GM19023 (cell line): ENCODE measurements at regions not wholly inside any gene's neighbourhood (a gene's known extent, or its start where the extent isn't known, plus 50 kb on each side); places are given as distances from the start of the nearest gene placed in this dataset.

ENCODE experiments used
- ATAC-seq: cut with Tn5 transposase; IDR thresholded peaks from one replicate; pipeline ENCODE4 v1.9.1; 2021; ENCODE audit warnings: mild to moderate bottlenecking, moderate library complexity; ENCODE audit not compliant: unreplicated experiment

DNA sequence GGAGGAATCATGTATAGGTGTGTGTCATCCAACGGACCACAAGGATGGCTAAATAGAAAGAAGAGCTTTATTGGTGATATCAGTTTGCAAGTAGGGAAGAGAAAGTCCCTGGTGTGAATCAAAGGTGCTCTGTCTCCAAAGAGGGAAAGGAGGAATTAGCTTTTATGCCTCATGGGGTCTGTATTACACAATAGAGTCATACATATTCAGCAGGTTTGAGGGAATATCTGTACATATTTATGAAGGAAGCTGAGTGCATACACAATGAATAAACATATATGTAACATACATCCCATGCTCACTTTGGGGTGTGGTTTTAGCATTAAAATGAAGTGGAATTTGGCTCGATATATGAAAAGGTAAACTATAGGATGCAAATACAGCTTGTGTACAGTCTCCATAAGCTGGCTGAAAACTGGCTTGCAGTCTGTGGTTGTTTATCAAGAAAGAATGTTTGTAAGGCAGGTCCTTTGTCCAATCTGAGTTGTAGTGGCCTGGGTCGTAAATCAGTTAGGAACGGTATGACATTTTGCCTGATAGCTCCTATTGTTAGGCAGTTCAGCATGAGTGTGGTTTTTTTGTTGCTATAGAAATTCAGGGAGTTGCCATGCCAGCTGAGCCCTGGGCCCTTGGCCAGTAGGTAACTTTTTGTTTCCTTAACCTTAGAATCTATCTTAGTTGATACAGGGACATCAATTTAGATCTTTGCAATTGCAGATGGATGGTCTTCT, 198.0 kb upstream of the ZP4 start:
- no peak for ATAC-seq

DNA sequence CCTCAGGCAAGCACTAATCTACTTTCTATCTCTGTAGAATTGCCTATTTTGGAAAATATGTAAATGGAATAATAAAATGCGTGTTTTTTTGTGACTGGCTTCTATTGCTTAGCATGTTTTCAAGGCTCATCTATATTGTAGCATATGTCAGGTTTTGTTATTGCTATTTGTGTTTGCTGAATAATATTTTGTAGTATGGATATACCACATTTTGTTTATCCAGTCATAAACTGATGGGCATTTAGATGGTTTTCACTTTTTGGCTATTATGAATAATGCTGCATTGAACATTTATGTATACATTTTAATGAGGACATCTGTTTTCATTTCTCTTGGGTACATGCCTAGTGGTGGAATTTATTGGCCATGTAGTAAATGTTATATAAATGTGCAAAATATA, 183.3 kb upstream of the ZP4 start:
- ATAC-seq = no peak

DNA sequence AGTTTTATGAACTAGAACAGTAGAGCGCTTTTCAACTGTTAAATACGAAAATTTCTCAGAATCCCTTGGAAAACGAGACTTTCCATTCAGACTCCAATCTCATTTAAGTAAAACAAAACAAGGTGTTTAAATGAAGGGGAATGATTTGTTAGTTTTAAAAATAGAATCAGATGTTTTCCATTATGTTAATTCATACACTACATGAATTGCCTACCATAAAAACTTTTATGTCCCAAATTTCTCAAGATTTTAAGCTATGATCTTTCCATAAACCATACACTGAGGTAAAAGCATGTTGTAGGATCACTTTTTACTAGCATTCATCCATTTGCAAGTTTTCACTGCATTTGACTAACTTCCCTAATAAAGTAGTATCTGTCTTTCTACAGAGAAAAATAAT, 180.3 kb upstream of the ZP4 start:
- no peak for ATAC-seq

DNA sequence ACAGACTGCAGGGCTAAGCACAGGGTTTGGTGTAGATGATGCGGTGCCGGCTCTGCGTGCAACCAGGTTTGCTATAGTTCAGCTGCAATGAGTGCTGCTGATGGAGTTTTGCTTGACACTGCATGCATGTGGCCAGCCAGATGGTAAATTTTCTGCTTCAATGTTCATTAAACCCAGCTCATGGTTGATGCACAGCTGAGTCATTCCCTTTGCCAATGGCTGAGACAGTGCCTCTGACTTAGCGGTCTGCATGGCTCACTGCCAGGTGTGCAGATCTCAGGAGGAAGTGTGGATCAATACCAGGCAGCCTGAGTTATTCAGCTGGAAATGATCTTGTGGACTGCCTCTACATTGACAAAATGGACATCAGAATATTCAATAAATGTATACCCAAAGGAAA, 172.7 kb upstream of the ZP4 start:
- no peak for ATAC-seq

DNA sequence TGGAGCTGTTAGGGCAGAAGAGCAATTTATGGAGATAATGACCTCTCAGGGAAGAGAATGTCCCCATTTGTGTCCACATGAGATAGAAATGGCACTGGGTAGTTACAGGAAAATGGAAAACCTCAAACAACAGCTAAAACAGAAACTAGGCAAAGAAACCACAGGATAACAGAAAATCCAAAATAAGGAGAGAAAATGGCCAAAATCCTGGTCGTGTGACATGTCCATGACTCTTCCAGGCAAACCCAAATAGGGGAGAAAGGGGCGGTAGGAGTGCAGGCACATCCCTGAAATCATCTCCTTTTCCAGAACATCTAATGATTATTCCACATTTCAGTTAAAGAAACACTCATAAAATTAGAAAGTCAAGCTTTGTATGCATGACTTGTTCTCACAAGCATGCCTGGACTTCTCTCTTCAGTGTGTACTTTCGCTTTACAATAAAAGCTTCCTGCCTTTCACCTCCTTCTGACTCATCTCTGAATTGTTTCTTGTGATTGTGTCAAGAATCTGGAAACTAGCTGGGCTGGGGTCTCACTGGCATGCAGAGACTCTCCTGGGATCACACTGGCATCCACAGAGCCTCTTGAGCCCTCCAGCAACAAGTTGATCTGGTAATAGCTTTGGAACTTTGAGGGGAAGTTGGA, 171.4 kb upstream of the ZP4 start:
- ATAC-seq = no peak

DNA sequence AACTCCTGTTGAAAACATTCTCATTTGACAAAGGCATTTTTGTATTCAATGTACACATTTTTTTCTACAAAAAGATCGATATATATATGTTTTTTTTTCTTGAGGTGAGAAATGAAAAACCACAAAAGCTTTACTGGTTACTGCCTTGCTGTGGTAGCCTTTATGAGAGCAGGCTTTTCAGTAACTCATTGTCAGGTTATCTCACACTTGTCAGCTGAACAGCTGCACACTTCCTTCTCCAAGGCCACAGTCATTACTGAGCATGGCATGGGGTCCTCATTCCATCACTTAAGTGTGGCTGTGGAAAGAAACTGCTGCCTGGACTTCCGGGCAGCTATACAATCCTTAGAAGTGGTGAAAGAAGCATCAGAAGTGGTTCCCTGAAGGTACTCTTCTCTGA, 169.3 kb upstream of the ZP4 start:
- no peak for ATAC-seq

DNA sequence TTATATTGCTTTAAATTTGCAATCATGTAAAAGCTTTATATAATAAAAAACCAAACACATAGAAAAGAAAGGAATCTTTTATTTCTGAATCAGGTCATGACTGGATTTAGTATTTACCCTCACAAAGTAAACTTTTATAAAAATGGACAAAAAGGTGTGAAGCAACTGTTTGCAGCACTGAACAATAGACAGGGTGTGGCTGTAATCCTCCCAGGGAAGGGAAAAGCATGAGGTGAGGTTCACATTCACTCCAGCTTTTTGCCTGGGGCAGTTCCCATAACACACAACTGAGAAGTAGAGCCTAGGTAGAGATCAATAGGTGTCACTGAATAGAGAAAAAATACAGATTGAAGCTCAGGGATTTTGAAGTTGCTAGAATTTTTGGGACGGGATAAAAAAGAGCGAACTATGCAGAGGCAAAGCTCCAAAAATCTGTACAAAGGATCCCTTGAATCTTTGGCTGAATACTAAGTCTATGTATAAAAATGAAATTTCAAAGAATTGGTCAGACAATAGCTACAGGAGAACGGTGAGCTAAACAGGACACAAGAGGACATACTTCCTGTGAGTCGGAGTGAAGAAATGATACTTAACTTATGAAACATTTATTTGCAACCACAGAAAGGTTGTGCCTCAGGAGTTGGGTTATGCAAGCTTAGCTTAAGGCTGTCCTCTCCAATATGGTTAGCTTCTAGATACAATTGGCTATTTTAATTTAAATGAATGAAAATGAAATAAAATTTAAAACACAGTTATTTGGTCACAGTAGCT, 162.0 kb upstream of the ZP4 start:
- no peak for ATAC-seq

DNA sequence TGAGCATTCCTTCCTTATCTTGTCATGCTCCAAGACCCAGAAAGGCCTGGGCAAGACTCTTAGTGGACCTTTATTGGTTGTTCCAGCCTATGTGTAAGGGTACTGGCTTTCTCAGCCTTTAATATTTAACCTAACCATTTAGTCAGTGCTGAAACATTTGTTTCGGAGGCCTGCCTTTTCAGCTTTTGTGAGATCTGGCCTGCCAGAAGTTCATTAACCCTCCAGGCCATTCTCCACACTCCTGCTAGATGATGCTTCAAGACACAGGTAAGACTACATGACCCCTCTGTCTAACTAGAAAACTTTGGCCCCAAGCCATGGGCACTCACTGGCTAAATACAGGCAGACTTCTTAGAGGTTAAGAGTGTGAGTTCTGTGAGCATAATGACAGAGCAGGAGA, 138.4 kb upstream of the ZP4 start:
- no peak for ATAC-seq

DNA sequence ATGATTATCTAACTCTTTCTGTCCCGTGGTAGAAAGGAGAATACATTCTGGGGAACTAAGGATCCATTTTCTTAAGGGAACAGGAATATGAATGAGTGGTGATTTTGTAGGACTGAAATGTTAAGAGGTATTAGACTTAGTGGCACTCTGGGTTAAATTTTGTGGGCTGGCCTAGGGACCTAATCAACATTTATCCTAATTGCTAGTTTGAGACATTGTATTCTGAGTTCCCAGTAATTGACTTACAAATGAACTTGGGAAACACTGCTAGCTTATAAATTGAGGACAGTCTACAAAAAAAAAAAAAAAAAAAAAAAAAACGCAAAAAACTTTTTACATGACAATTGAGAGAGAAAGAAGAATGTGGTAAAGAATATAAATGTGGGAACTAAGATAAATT, 136.6 kb upstream of the ZP4 start:
- no peak for ATAC-seq

DNA sequence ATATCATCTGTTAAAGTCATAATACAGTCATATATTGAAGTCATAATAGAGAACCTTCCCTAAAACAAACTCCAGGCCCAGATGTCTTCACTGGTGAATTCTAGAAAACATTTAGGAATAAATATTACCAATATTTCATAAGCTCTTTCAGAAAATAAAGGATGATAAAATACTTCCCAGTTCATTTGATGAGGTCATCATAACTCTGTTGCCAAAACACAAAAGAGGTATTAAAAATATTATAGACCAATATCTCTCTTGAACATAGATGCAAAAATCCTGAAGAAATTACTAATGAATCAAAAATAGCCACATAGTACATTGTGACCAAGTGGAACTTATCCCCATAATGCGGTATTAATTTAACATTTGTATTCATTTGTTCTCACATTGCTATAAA, 132.4 kb upstream of the ZP4 start:
- ATAC-seq = no peak

DNA sequence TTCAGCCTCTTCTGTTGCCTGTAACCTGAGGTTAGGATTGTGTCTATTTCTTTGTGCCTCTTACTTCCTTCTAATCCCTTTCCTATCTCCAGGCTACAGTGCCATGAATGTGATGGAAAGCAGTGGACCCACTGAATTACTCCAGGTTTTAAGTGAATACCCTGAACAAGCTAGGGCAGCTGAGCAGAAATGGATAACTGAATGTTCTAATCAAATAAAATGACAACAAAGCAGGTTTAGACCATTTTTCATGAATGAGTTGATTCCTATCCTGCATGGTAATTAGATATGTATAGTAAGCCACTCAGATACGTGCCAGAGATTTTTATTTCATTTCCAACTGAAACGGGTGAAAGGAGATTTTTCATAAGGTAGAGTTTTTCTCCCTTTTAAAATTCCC, 127.5 kb upstream of the ZP4 start:
- ATAC-seq = no peak

DNA sequence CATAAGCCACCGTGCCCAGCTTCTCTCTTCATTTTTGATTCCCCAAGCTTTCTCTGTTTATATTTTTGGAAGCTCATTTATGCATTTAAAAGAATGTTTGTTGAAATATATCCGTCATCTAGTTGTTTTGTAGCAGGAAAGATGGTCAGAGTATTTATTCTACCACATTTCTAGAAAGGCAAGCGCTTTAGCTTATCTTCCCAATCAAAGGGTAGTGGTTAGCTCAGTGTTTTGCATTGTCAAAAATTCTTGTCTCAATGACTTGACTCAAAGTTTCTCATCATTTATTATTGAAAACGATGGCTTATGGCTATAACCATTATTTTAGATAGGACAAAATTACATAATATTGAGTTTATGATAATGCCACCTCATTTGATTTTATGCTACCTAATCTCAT, 116.1 kb upstream of the ZP4 start:
- ATAC-seq = no peak

DNA sequence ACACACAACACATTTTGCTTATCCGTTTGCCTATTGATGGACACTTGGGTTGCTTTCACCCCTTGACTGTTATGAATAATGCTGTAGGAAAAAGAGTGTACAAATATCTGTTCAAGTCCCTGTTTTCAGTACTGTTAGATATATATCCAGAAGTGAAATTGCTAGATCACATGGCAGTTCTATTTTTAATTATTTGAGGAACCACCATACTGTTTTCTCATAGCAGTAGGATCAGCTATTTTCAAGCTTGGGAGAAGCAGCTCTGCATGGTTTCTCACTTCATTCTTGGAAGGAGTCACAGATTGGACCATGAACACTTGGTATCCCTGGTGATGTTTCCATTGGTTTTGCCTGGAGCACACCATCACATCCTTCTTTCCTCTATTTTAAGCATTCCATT, 114.4 kb upstream of the ZP4 start:
- no peak for ATAC-seq

DNA sequence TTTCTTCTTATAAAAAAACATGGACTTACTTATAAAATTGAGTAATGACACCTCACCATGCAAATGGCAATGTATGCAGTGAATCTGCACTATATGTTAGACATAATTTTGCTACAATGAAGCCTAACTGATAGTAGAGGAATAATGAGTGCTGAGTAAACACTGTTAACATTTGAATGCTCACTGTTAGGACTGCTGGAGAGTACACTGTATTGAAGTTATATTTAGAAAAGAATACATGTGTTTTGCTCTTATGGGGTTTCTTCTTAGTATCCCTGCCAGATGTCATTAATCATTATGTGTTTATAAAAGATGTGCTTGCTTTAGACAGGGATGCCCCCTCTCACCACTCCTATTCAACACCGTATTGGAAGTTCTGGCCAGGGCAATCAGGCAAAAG, 111.1 kb upstream of the ZP4 start:
- ATAC-seq = no peak

DNA sequence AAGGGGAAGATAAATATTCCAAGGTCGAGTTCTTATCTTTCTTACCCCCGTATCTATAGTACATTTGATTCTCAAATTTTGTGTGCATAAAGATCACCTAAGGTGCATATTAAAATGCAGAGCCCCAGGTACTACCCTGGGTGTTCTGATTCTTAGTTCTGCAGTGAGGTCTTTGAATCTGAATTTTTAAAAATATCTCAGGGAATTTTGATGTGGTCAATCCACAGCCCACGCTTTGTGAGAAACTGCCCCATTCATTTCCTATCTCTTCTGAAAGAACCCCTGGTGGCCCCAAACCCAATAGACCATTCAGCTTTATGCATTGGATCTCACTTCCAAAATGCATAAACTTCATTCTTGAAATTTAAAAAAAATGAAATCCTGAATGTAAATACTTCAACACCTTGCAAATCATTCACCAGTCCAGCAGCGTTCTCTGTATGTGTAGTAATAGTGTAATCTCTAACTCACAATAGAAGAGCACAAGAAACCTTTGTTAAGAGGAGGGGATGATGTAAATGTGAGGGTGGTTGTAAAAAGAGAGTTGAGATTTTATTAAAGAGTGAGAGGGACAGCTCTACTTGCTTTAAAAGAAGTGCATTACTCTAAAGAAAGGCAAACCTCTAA, 108.8 kb upstream of the ZP4 start:
- no peak for ATAC-seq

DNA sequence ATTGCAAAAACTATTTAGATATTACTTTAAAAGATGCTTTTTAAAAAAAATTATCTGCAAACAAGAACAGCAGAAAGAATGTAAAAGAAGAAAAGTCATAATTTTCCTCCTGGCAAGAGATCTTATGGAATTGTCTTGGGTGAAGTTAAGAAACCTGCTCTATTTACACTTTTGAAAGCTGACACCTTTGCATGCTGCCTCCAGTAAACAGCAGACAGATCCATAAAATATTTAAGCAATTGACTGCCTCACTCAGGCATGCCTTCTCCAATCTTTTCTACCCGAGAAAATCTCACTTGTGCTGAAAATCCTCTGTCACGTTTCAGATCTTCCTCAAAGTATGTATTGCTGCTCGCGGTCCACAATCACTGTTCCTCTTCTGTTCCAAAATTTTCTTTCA, 107.9 kb upstream of the ZP4 start:
- ATAC-seq = no peak

DNA sequence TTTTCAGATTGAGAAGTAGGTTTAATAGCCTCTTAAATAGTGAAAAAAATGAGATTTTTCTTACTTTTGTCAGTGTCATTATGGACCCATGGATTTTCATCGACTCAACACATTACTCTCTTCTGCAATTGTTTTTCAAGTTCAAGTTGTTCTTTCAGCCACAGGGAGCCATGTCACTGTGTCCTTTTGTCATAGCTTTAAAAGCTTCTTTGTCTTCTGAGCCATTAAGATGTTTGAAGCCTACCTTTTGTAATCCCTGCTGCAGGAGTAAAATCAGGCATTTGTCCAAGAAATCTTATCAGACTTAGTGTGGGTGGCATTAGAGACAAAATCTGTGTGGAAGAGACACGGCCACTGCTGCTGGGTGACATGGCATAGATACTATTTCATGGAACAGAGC, 92.8 kb upstream of the ZP4 start:
- ATAC-seq = no peak

DNA sequence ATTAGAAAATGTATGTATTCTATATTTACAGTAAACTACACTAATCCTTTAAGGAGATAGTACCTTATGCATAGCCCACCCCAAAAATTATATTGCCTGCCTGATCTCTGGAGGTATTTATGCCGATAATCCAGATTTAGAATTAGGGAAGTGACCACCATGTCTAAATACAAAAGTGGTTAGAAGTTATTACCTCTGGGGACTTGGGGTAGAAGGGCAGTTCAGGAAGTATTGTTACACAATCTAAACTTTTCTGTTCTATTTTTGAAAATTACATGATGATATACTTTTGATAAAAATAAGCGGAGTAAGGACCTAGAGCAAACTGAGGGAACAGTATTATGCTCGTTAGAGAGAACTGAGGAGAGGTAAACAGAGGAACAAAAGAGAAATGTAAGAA, 90.5 kb upstream of the ZP4 start:
- ATAC-seq = no peak

DNA sequence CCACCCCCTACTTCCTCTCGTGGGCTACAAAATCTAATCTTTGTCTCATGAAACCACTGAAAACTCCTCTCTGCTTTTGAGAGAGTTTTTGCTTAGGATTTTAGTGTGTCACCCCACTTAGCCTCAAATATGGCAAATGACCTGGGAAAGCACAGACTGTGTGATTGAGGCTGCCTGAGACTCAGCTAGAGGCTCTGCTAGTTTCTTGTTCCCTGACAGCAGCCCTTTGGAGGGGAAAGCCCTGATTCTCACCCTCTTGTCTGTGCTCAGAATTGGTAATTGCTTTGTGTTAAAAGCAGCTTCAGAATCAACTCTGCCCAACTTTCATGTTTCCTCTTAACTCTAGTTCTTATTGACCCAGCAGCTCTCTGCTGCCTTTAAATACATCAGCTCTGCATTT, 85.6 kb upstream of the ZP4 start:
- no peak for ATAC-seq

DNA sequence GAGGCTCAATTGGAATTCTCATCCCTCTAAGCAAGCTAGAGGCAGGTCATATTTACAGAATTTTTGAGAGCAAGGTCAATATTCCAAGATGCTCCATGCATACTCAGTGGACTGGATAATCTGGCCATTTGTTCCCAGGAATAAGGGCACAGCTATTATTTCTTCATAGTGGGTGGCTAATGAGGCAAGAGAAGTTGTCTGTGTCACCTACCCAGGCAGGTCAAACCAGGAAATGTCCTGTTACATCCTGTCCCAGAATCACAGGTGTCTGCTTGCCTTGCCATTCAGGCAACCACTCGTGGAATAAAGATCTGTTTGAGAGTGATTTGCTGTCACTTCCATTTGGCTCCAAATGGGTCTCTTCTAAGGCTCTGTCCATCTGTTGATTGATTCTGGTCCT, 85.2 kb upstream of the ZP4 start:
- no peak for ATAC-seq

DNA sequence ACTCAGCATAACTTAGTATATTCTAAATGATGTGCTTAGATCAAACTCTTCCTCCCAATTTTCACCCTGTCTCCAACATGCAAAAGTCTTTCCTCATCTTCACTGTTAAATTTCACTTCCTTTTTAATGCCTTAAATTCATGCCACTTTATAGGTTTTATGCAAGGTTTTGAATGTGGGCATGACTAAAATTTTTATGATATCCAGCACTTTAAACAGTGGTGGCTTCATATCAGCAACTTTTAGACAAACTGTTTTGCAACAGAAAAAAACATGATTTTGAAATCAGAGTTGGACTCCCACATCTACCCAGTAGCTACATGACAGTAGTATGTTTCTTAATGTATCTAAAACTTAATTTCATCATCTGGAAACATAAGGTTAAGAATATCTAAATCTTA, 84.7 kb upstream of the ZP4 start:
- no peak for ATAC-seq

DNA sequence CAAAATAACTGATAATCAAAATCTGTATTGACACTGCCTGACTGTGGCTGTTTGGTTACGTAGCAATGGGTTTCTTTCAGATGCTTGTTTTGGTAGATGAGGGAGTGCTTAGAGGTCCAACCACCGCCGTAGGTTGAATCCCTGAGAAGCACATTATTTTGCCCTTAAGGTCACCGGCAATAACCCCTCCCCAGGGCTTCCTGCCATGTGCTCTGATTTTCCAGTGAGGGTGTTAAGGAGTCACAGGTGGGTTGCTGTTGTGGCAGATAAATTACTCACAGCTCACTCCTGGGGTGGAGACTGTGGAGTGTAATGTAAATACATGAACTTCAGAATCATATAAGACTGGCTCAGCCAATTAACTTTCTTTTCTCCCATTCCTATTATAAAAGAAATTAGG, 81.5 kb upstream of the ZP4 start:
- no peak for ATAC-seq
